ENCODE measurements at regions not wholly inside any gene's neighbourhood (a gene's known extent, or its start where the extent isn't known, plus 50 kb on each side); places are given as distances from the start of the nearest gene placed in this dataset.
A peak's percentile ranks its signal among the peaks of the same experiment; 100 is the strongest.

DNA sequence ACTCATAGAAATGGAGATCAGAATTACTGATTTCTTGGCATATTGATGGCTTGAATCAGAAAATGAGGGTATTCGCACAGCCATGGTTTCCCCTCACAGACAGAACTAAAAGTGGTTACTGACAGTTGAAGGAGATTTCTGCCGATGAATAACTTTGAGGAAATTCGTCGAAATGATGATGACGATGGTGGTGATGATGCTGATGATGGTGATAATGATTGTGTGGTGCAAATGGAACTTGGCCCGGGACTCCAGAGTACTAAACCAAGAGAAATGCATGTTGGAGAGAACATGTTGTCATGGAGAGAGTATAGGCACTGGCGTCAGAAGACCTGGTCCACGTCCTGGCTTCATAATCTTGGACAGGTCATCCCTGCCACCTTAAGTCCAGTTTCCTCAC, 163.2 kb downstream of the EVX1 start:
- H3K27me3 Mint-ChIP-seq (ENCODE audit: low read depth, poor library complexity): peaks cover 11% of the 10 kb centered on the region
- H3K4me1 Mint-ChIP-seq: peaks cover 10% of the 10 kb centered on the region
- TF ChIP-seq, protein P1, sequence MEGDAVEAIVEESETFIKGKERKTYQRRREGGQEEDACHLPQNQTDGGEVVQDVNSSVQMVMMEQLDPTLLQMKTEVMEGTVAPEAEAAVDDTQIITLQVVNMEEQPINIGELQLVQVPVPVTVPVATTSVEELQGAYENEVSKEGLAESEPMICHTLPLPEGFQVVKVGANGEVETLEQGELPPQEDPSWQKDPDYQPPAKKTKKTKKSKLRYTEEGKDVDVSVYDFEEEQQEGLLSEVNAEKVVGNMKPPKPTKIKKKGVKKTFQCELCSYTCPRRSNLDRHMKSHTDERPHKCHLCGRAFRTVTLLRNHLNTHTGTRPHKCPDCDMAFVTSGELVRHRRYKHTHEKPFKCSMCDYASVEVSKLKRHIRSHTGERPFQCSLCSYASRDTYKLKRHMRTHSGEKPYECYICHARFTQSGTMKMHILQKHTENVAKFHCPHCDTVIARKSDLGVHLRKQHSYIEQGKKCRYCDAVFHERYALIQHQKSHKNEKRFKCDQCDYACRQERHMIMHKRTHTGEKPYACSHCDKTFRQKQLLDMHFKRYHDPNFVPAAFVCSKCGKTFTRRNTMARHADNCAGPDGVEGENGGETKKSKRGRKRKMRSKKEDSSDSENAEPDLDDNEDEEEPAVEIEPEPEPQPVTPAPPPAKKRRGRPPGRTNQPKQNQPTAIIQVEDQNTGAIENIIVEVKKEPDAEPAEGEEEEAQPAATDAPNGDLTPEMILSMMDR (IDR thresholded peaks at IDR 0.05): no peak
- H3K27ac Mint-ChIP-seq: no peak overlapping the region
- H3K4me3 Mint-ChIP-seq: no peak overlapping the region
- H3K9me3 Mint-ChIP-seq: peaks cover 22% of the 10 kb centered on the region
- no peak for DNase-seq
- no peaks in the 10 kb centered on the region for H3K36me3 Mint-ChIP-seq (ENCODE audit: low read depth)

DNA sequence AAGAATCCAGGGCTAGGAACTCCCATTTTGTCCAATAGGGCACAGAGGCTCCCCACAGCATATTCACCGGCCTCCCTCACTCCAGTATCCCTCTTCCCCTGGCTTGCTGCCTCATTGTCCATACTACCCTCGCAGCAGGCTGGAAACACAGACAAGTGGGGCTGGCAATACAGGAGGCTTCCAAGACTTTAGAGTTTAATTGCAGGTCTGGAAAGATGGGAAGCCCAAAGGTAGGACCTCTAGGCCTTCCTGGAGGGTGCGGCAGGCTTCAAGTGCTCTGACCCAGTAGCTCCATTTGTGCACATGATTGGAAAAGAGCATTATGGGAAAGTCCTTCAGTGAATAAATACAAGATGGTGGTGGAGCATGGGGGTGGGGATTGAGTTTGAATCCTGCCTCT, 166.7 kb downstream of the EVX1 start:
- Mint-ChIP-seq H3K36me3 (ENCODE audit: low read depth) (no peaks in the 10 kb centered on the region), H3K9me3 (peaks cover 18% of the 10 kb centered on the region), H3K27me3 (ENCODE audit: low read depth, poor library complexity) (peaks cover 5% of the 10 kb centered on the region), H3K27ac (no peak overlapping the region), H3K4me3 (no peak overlapping the region), H3K4me1 (peaks cover 42% of the 10 kb centered on the region)
- TF ChIP-seq, protein P1 (IDR thresholded peaks at IDR 0.05): no peak
- no peak for DNase-seq

DNA sequence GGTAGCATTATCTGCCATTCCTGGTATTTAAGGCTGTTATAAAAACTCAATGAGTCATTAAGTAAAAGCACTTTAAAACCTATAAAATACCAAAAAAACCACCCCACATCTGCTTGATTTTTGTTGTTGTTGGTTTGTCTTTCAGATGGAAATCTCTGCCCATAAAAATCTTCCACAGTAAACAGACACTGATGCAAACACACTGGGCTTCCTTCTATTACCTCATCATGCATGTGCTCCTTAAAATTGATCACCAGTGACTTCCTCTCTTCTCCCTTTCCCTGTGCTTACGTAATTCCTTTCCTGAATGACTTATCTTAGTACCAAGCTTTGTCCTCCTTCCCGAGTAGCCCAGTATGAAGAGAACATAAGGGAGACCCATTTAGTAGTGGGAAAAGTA, 167.2 kb downstream of the EVX1 start:
- no peak overlapping the region for H3K27ac Mint-ChIP-seq
- H3K36me3 Mint-ChIP-seq (ENCODE audit: low read depth): no peaks in the 10 kb centered on the region
- H3K9me3 Mint-ChIP-seq: peaks cover 18% of the 10 kb centered on the region
- no peak overlapping the region for H3K4me3 Mint-ChIP-seq
- H3K27me3 Mint-ChIP-seq (ENCODE audit: low read depth, poor library complexity): peaks cover 5% of the 10 kb centered on the region
- peaks cover 47% of the 10 kb centered on the region for H3K4me1 Mint-ChIP-seq
- TF ChIP-seq, protein P1 (IDR thresholded peaks at IDR 0.05): no peak
- no peak for DNase-seq

DNA sequence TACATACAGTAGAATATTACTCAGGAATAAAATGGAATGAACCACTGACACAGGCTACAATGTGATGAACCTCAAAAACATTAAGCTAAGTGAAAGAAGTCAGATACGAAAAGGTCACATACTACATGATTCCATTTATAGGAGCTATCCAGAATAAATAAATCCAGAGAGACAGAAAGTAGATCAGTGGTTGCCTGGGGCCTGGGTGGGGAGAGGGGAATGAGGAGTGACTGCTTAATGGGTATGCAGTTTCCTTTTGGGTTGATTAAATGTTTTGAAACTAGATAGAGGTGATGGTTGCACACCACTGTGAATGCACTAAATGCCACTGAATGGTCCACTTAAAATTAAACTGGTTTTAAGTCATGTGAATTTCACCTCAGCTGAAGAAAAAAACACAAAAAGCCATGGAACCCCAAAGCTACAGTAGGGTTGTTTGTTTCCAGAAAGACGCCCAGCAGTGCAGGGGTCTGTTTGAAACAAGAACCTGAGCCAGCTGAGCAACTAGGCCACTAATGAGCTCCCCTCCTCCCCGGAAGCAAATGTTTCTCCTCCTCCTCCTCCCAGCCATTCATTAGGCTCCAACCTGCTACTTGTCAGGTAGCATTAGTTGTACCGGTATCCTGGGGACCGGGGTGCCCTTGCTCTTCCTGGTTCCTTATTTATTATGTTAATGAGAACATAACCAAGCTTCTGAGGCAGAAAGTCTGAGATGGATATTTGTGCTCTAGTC, 168.4 kb downstream of the EVX1 start:
- Mint-ChIP-seq H3K4me1 (peaks cover 51% of the 10 kb centered on the region), H3K27me3 (ENCODE audit: low read depth, poor library complexity) (no peaks in the 10 kb centered on the region), H3K36me3 (ENCODE audit: low read depth) (no peaks in the 10 kb centered on the region), H3K4me3 (no peak overlapping the region), H3K27ac (peak overlapping the region; percentile 68), H3K9me3 (peaks cover 9% of the 10 kb centered on the region)
- no peak for DNase-seq
- TF ChIP-seq, protein P1 (IDR thresholded peaks at IDR 0.05): no peak

DNA sequence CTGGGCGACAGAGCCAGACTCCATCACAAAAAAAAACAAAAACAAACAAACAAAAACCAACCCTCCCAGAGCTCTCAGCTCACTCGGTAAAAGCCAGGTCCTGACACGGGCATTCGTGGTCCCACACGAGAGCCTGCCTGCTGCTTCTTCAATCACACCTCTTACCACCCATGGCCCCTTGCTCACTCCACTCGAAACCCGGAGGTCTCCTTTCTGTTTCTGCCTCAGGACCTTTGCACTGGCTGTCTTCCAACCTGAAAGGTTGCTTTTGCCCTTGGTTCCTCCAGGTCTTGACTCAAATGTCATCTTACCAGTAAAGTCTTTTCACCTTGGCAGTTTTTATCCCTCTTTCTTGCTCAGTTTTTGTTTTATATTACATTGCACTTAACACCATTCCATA, 169.6 kb downstream of the EVX1 start:
- TF ChIP-seq, protein P1 (IDR thresholded peaks at IDR 0.05): no peak

DNA sequence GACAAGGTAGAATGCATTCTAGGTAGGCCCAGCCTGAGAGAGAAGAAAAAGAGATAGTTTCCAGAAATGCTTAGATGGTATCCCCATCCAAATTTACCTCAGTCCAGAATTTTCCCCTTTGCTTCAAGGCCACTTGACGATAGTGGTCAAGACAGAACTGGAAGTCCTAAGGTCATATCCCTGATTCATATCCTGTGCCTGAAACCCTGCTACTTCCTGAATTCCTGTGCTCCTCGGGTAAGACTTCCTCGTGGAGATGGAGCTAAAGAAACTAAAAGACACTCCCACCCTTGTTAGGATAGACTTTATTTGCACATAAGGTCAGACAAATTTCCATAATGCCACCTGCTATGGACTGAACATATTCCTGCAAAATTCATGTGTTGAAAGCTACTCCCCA, 175.9 kb downstream of the EVX1 start:
- Mint-ChIP-seq H3K4me1 (peaks cover 27% of the 10 kb centered on the region), H3K36me3 (ENCODE audit: low read depth) (no peaks in the 10 kb centered on the region), H3K27me3 (ENCODE audit: low read depth, poor library complexity) (peaks cover 14% of the 10 kb centered on the region), H3K4me3 (no peak overlapping the region), H3K9me3 (no peaks in the 10 kb centered on the region), H3K27ac (no peak overlapping the region)
- TF ChIP-seq, protein P1 (IDR thresholded peaks at IDR 0.05): no peak
- no peak for DNase-seq

More for the DNA sequence above, 169.6 kb downstream of the EVX1 start:
- no peak overlapping the region for H3K4me3 Mint-ChIP-seq
- no peak for DNase-seq
- peaks cover 51% of the 10 kb centered on the region for H3K4me1 Mint-ChIP-seq
- H3K9me3 Mint-ChIP-seq: peaks cover 4% of the 10 kb centered on the region
- no peaks in the 10 kb centered on the region for H3K36me3 Mint-ChIP-seq (ENCODE audit: low read depth)
- H3K27ac Mint-ChIP-seq: no peak overlapping the region
- H3K27me3 Mint-ChIP-seq (ENCODE audit: low read depth, poor library complexity): no peaks in the 10 kb centered on the region
